Neural cell (in vitro differentiated cells): ENCODE measurements at regions not wholly inside any gene's neighbourhood (a gene's known extent, or its start where the extent isn't known, plus 50 kb on each side); places are given as distances from the start of the nearest gene placed in this dataset.

ENCODE experiments used
- EZH2 ChIP-seq: fragments of 200-600, 300-800 bp; shearing (Covaris generic), sonication (generic); IDR thresholded peaks from 2 replicates; pipeline ENCODE4 v1.6.1; 2014; ENCODE audit warnings: antibody characterized with exemption, low read length, borderline replicate concordance, mild to moderate bottlenecking; ENCODE audit not compliant: insufficient read depth, poor library complexity, severe bottlenecking
- POLR2AphosphoS5 ChIP-seq: IDR thresholded peaks from 2 replicates; pipeline ENCODE4 v1.6.1; 2012
- TF ChIP-seq, protein P1 (sequence below): fragments of 450-650 bp; IDR thresholded peaks from 2 replicates; pipeline ENCODE4 v1.5.1; 2014; ENCODE audit warnings: antibody characterized with exemption, mild to moderate bottlenecking, moderate library complexity; ENCODE audit not compliant: poor library complexity, severe bottlenecking

DNA sequence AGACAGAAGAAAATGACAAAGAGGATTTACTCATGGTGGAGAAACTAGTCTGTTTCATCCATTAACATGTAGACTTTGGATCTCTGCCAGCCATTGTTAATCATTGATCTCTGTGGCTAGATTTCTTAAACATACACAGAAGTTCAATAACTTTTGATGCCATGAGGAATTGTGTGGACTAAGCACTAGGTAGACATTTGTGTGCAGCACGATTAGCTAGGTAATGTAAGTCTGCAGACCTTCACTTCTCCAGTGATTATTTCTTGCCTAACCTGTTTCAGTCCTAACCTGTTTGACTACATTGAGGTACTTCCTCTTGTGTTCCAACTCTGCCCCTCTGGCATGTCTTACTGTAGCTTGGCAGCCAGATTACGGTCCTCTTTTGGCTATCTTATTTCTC lies 928.5 kb upstream of the ROBO1 start:
- TF ChIP-seq, protein P1, sequence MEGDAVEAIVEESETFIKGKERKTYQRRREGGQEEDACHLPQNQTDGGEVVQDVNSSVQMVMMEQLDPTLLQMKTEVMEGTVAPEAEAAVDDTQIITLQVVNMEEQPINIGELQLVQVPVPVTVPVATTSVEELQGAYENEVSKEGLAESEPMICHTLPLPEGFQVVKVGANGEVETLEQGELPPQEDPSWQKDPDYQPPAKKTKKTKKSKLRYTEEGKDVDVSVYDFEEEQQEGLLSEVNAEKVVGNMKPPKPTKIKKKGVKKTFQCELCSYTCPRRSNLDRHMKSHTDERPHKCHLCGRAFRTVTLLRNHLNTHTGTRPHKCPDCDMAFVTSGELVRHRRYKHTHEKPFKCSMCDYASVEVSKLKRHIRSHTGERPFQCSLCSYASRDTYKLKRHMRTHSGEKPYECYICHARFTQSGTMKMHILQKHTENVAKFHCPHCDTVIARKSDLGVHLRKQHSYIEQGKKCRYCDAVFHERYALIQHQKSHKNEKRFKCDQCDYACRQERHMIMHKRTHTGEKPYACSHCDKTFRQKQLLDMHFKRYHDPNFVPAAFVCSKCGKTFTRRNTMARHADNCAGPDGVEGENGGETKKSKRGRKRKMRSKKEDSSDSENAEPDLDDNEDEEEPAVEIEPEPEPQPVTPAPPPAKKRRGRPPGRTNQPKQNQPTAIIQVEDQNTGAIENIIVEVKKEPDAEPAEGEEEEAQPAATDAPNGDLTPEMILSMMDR: no peak
- TF ChIP-seq POLR2AphosphoS5: no peak
- TF ChIP-seq EZH2: no peak
